ENCODE measurements at regions not wholly inside any gene's neighbourhood (a gene's known extent, or its start where the extent isn't known, plus 50 kb on each side); places are given as distances from the start of the nearest gene placed in this dataset.
A peak's percentile ranks its signal among the peaks of the same experiment; 100 is the strongest.

DNA sequence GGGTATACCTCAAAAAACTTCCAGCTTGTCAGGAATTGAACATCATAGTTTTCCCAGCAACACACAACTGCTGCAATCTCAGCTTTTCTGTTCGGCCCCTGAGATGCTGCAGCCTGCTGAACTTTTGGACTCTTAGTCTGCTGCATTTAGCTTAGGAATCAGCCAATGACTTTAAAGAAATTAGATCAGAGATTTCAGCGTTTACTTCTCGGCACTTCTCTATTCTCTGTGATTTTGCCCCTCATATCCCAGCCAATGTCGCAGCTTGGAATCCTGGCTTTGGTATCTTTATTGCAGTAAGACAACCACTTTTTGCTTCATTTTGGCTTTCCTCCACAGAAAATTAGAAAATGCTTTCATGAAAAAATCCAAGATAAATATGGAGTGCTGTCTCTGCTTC is 86.3 kb upstream of the MCTP2 start:
- FAIRE-seq, result no peak
- H3K4me3 ChIP-seq (ENCODE audit: low read length in 3 of 3), result no peak overlapping the region
- no peaks in the 10 kb centered on the region for H3K36me3 ChIP-seq (ENCODE audit: control insufficient read depth in 2 of 3, insufficient read depth in 3 of 3, low read length in 3 of 3)
- H3K9me3 ChIP-seq (ENCODE audit: control insufficient read depth in 2 of 3, insufficient read depth in 1 of 3, low read length in 3 of 3), result no peaks in the 10 kb centered on the region
- intact Hi-C loops (cut with DNase I), result no loop called here
- no peaks in the 10 kb centered on the region for H3K4me1 ChIP-seq (ENCODE audit: control insufficient read depth in 2 of 3, insufficient read depth in 2 of 3, low read depth in 1 of 3, low read length in 3 of 3)
- H3K27ac ChIP-seq (ENCODE audit: low read depth in 2 of 2, low read length in 2 of 2), result no peak overlapping the region
- TF ChIP-seq, protein P1, sequence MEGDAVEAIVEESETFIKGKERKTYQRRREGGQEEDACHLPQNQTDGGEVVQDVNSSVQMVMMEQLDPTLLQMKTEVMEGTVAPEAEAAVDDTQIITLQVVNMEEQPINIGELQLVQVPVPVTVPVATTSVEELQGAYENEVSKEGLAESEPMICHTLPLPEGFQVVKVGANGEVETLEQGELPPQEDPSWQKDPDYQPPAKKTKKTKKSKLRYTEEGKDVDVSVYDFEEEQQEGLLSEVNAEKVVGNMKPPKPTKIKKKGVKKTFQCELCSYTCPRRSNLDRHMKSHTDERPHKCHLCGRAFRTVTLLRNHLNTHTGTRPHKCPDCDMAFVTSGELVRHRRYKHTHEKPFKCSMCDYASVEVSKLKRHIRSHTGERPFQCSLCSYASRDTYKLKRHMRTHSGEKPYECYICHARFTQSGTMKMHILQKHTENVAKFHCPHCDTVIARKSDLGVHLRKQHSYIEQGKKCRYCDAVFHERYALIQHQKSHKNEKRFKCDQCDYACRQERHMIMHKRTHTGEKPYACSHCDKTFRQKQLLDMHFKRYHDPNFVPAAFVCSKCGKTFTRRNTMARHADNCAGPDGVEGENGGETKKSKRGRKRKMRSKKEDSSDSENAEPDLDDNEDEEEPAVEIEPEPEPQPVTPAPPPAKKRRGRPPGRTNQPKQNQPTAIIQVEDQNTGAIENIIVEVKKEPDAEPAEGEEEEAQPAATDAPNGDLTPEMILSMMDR (IDR thresholded peaks at IDR 0.05; ENCODE audit: borderline replicate concordance, extremely low read depth, insufficient read depth), result no peak
- DNase-seq, result peak in 1 of 5 donors; percentile 50
- no peaks in the 10 kb centered on the region for H3K27me3 ChIP-seq (ENCODE audit: control insufficient read depth, insufficient read depth, low read length)
- no peak overlapping the region for H3K9ac ChIP-seq (ENCODE audit: low read length in 3 of 3)

DNA sequence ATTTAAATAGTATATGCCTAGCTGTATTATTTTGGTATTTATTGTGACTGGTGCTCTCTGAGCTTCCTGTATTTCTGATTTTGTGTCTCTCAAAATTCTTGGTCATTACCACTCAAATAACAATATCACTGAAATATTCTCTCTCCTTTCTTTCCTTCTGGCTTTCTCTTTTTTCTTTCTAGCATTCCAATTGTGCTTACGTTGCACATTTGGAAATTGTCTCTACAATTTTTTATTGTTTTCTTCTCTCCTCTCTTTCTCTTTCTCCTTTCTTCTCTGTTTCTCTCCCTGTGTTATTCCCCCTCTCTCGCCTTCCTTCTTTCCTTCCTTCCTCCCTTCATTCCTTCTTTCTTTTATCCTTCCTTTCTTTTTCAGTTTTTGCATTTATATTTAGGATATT is 89.6 kb upstream of the MCTP2 start:
- H3K36me3 ChIP-seq (ENCODE audit: control insufficient read depth in 2 of 3, insufficient read depth in 3 of 3, low read length in 3 of 3), result no peaks in the 10 kb centered on the region
- no peak for FAIRE-seq
- TF ChIP-seq, protein P1 (IDR thresholded peaks at IDR 0.05; ENCODE audit: borderline replicate concordance, extremely low read depth, insufficient read depth), result no peak
- H3K27ac ChIP-seq (ENCODE audit: low read depth in 2 of 2, low read length in 2 of 2), result no peak overlapping the region
- intact Hi-C loops (cut with DNase I), result no loop called here
- H3K9me3 ChIP-seq (ENCODE audit: control insufficient read depth in 2 of 3, insufficient read depth in 1 of 3, low read length in 3 of 3), result no peaks in the 10 kb centered on the region
- no peaks in the 10 kb centered on the region for H3K27me3 ChIP-seq (ENCODE audit: control insufficient read depth, insufficient read depth, low read length)
- no peak overlapping the region for H3K4me3 ChIP-seq (ENCODE audit: low read length in 3 of 3)
- H3K9ac ChIP-seq (ENCODE audit: low read length in 3 of 3), result no peak overlapping the region
- no peak for DNase-seq
- H3K4me1 ChIP-seq (ENCODE audit: control insufficient read depth in 2 of 3, insufficient read depth in 2 of 3, low read depth in 1 of 3, low read length in 3 of 3), result no peaks in the 10 kb centered on the region

DNA sequence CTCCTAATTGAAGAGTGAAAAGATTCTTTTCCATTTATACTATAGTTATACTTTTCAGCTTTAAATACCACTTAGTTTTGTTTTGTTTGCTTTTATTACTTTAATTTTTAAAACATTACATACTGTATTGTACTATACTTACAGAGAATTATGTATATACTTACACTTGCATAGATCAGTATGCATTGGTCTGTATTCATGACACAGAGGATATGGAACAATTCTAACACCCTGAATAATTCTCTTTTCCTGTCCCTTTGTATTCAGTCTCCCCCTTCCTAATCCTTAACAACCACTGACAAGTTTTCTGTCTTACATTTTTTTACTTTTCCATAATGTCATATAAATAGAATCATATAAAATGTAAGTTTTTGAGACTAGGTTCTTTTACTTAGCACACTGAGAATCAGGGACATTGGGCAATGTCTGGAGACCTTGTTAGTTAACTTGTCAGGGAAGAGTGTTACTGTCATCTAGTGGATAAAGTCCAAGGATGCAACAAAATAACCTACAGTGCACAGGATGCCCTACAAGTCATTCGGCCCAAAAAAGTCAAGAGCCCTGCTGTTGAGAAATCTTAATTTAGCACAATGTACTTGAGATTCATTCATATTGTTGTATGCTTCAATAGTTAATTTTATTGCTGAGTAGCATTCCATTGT is 95.7 kb upstream of the MCTP2 start:
- Histone ChIP-seq H3K27ac (ENCODE audit: low read depth in 2 of 2, low read length in 2 of 2) (no peak overlapping the region), H3K9ac (ENCODE audit: low read length in 3 of 3) (no peak overlapping the region), H3K27me3 (ENCODE audit: control insufficient read depth, insufficient read depth, low read length) (no peaks in the 10 kb centered on the region), H3K4me1 (ENCODE audit: control insufficient read depth in 2 of 3, insufficient read depth in 2 of 3, low read depth in 1 of 3, low read length in 3 of 3) (no peaks in the 10 kb centered on the region), H3K36me3 (ENCODE audit: control insufficient read depth in 2 of 3, insufficient read depth in 3 of 3, low read length in 3 of 3) (no peaks in the 10 kb centered on the region), H3K9me3 (ENCODE audit: control insufficient read depth in 2 of 3, insufficient read depth in 1 of 3, low read length in 3 of 3) (no peaks in the 10 kb centered on the region), H3K4me3 (ENCODE audit: low read length in 3 of 3) (no peak overlapping the region)
- DNase-seq (peak in 1 of 5 donors; percentile 16), FAIRE-seq (no peak)
- intact Hi-C loops (cut with DNase I), result no loop called here
- TF ChIP-seq, protein P1 (IDR thresholded peaks at IDR 0.05; ENCODE audit: borderline replicate concordance, extremely low read depth, insufficient read depth), result no peak

DNA sequence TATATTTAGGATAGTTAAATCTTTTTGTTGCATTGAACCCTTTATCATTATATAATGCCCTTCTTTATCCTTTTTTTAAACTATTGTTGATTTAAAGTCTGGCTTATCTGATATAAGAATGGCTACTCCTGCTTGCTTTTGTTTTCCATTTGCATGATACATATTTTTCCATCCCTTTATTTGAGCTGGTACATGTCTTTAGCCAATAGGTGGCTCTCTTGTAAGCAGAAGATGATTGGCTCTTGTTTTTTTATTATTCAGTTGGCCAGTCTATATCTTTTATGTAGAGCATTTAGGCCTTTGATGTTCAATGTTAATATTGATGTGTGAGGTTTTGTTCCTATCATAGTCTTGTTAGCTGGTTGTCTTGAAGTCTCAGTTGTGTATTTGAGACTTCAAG is 99.5 kb upstream of the MCTP2 start:
- FAIRE-seq (no peak), DNase-seq (no peak)
- Histone ChIP-seq H3K9ac (ENCODE audit: low read length in 3 of 3) (no peak overlapping the region), H3K36me3 (ENCODE audit: control insufficient read depth in 2 of 3, insufficient read depth in 3 of 3, low read length in 3 of 3) (no peaks in the 10 kb centered on the region), H3K27ac (ENCODE audit: low read depth in 2 of 2, low read length in 2 of 2) (no peak overlapping the region), H3K4me3 (ENCODE audit: low read length in 3 of 3) (no peak overlapping the region), H3K9me3 (ENCODE audit: control insufficient read depth in 2 of 3, insufficient read depth in 1 of 3, low read length in 3 of 3) (no peaks in the 10 kb centered on the region), H3K4me1 (ENCODE audit: control insufficient read depth in 2 of 3, insufficient read depth in 2 of 3, low read depth in 1 of 3, low read length in 3 of 3) (no peaks in the 10 kb centered on the region), H3K27me3 (ENCODE audit: control insufficient read depth, insufficient read depth, low read length) (no peaks in the 10 kb centered on the region)
- intact Hi-C loops (cut with DNase I), result no loop called here
- TF ChIP-seq, protein P1 (IDR thresholded peaks at IDR 0.05; ENCODE audit: borderline replicate concordance, extremely low read depth, insufficient read depth), result no peak

Measured in kidney (tissue), 13 donors.